ENCODE measurements at regions not wholly inside any gene's neighbourhood (a gene's known extent, or its start where the extent isn't known, plus 50 kb on each side); places are given as distances from the start of the nearest gene placed in this dataset.

- H3K9me3 Mint-ChIP-seq = peaks cover 0 to 2% of the 10 kb centered on the region in 2 experiments; a peak in 3 of 5 replicates
- Histone ChIP-seq H3K18ac (ENCODE audit: insufficient read length, low read depth, low read length) (no peak overlapping the region), H3K79me2 (ENCODE audit: insufficient read depth, low read length) (no peaks in the 10 kb centered on the region), H4K20me1 (ENCODE audit: control insufficient read depth, insufficient read depth, insufficient read length) (no peaks in the 10 kb centered on the region), H3K56ac (ENCODE audit: insufficient read length, low read depth, low read length) (no peak overlapping the region), H3K9me3 (ENCODE audit: control insufficient read depth, low read depth, low read length) (no peaks in the 10 kb centered on the region), H2BK20ac (ENCODE audit: low read depth, low read length, poor library complexity, severe bottlenecking) (no peak overlapping the region), H3K4me1 (ENCODE audit: insufficient read depth, low read length) (no peaks in the 10 kb centered on the region; the same call in 1 of the 2 replicates), H4K8ac (replicated peaks; ENCODE audit: insufficient read length, low read depth, low read length) (no peak overlapping the region), H2AFZ (ENCODE audit: low read length) (no peak overlapping the region), H2BK12ac (ENCODE audit: insufficient read length, low read depth, low read length) (no peak overlapping the region), H4K5ac (ENCODE audit: insufficient read length, low read depth, low read length) (no peak overlapping the region), H3K27me3 (ENCODE audit: insufficient read depth, low read length) (no peaks in the 10 kb centered on the region; the same call in 1 of the 2 replicates), H3K23me2 (ENCODE audit: insufficient read length, low read depth, low read length, poor library complexity, severe bottlenecking) (no peaks in the 10 kb centered on the region), H3K4ac (ENCODE audit: low read depth, low read length) (no peak overlapping the region), H2AK5ac (ENCODE audit: insufficient read length, low read length) (no peak overlapping the region), H3K79me1 (ENCODE audit: insufficient read depth, low read depth, low read length, poor library complexity, severe bottlenecking) (no peaks in the 10 kb centered on the region), H4K91ac (ENCODE audit: insufficient read length, low read depth, low read length) (no peak overlapping the region), H2BK120ac (ENCODE audit: low read depth, low read length, poor library complexity, severe bottlenecking) (no peak overlapping the region), H3K23ac (ENCODE audit: insufficient read length, low read depth, low read length) (no peak overlapping the region), H2BK5ac (ENCODE audit: insufficient read length, low read length) (no peak overlapping the region), H3K9ac (ENCODE audit: extremely low read depth, insufficient read length, low read length) (no peak overlapping the region), H3K4me2 (ENCODE audit: insufficient read depth, insufficient read length, low read length) (no peak overlapping the region), H3K27ac (ENCODE audit: insufficient read length, low read depth, low read length) (no peak overlapping the region), H3K14ac (ENCODE audit: insufficient read depth, low read length) (no peak overlapping the region), H3T11ph (ENCODE audit: low read length) (no peak overlapping the region), H2BK15ac (ENCODE audit: low read depth, low read length) (no peak overlapping the region)
- WGBS (ENCODE audit: extremely low coverage, insufficient read length, low lambda C conversion rate) = no CpG with 5 or more reads among the region's 4 CpGs
- no peak overlapping the region for H3K27ac Mint-ChIP-seq
- H3K4me3 Mint-ChIP-seq = no peak overlapping the region
- DNase-seq = no peak
- no peaks in the 10 kb centered on the region for H3K27me3 Mint-ChIP-seq (ENCODE audit: low read depth)
- H3K4me1 Mint-ChIP-seq = peaks cover 8% of the 10 kb centered on the region in 2 experiments
- H3K36me3 Mint-ChIP-seq (ENCODE audit: insufficient read depth in 1 of 3, low read depth in 3 of 3) = no peaks in the 10 kb centered on the region
- no peak for TF ChIP-seq CTCF (conservative IDR thresholded peaks at IDR 0.05)
These were observed 275.2 kb upstream of the PCSK5 start for GRCh38 chr9:75615284-75615683.

Data from H9 (cell line).